Lower leg skin (tissue), 4 donors: ENCODE measurements at regions not wholly inside any gene's neighbourhood (a gene's known extent, or its start where the extent isn't known, plus 50 kb on each side); places are given as distances from the start of the nearest gene placed in this dataset.

Experiments used
- DNase-seq, 2 donors: peaks; one replicate each; pipeline ENCODE4 v3.0.0-alpha.2; 2019; ENCODE audit warnings: low spot score in 2 of 2
- H3K4me3 ChIP-seq: fragments of 200-600 bp; sonication (generic); 2 replicates; pipeline ENCODE4 v1.5.1; 2017; ENCODE audit warnings: mild to moderate bottlenecking, low read depth; ENCODE audit not compliant: poor library complexity, severe bottlenecking
- POLR2A ChIP-seq, 2 donors: fragments of 450-650 bp; IDR thresholded peaks; one replicate each; pipeline ENCODE4 v1.6.1; 2016 to 2017; ENCODE audit warnings: antibody characterized with exemption in 2 of 2, mild to moderate bottlenecking in 1 of 2, moderate library complexity in 1 of 2
- WGBS, 2 donors: methylation state at CpG; one replicate each; pipeline ENCODE4 v1.1.5; 2018; 5-methylcytosine and 5-hydroxymethylcytosine counted together
- intact Hi-C: fragments of 100-400 bp; cut with DNase I; formaldehyde crosslinking; loops from one replicate; pipeline ENCODE4 v1.15.0; 2023; ENCODE audit warnings: low total_unique reads
- TF ChIP-seq, protein P1 (sequence below), 3 donors: fragments of 450-650 bp; IDR thresholded peaks; one replicate each; pipeline ENCODE4 v1.5.1; 2016; ENCODE audit warnings: antibody characterized with exemption in 3 of 3, mild to moderate bottlenecking in 3 of 3, moderate library complexity in 2 of 3

DNA sequence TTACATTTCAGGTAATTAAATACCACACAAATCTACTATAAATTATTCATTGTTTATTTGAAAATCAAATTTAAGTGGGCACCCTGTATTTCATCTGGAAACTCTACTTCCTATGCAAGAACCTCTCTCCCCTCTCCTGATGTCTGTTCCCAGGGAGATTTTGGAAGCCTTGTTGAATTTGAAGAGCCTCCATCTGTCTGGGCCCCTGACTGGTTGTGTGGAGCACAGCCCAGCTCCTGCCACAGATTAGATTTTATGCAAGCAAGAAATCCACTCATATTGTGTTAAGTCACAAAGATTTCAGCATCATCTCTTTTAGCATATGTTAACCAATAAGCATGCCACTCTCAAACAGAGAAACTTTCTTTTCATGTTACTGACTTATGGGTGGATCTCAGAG, 451.2 kb downstream of the TFAP2B start:
- DNase-seq = no peak
- intact Hi-C loops = no loop called here
- H3K4me3 ChIP-seq = no peak overlapping the region
- no peak for TF ChIP-seq POLR2A (IDR thresholded peaks at IDR 0.05)
- TF ChIP-seq, protein P1, sequence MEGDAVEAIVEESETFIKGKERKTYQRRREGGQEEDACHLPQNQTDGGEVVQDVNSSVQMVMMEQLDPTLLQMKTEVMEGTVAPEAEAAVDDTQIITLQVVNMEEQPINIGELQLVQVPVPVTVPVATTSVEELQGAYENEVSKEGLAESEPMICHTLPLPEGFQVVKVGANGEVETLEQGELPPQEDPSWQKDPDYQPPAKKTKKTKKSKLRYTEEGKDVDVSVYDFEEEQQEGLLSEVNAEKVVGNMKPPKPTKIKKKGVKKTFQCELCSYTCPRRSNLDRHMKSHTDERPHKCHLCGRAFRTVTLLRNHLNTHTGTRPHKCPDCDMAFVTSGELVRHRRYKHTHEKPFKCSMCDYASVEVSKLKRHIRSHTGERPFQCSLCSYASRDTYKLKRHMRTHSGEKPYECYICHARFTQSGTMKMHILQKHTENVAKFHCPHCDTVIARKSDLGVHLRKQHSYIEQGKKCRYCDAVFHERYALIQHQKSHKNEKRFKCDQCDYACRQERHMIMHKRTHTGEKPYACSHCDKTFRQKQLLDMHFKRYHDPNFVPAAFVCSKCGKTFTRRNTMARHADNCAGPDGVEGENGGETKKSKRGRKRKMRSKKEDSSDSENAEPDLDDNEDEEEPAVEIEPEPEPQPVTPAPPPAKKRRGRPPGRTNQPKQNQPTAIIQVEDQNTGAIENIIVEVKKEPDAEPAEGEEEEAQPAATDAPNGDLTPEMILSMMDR (IDR thresholded peaks at IDR 0.05) = no peak

DNA sequence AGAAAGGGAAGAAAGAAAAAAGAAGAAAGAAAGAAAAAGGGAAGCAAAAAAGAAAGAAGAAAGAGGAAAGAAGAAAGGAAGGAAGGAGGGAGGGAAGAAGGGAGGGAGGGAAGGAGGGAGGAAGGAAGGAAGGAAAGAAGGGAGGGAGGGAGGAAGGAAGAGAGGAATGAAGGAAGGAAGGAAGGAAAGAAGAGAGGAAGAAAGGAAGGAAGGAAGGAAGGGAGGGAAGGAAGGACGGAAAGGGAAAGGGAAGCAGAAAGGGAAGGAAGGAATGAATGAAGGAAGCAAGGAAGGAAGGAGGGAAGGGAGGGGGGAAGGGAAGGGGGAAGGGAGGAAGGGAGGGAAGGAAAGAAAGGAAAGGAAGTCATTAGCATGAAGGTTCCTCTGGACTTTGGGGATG, 452.9 kb downstream of the TFAP2B start:
- whole genome bisulfite sequencing, 2 donors = 81 to 100% methylated on average over 1 of the region's 1 CpG
- intact Hi-C loops = no loop called here
- TF ChIP-seq POLR2A (IDR thresholded peaks at IDR 0.05) = no peak
- TF ChIP-seq, protein P1 (IDR thresholded peaks at IDR 0.05) = no peak
- no peak overlapping the region for H3K4me3 ChIP-seq
- DNase-seq = no peak

DNA sequence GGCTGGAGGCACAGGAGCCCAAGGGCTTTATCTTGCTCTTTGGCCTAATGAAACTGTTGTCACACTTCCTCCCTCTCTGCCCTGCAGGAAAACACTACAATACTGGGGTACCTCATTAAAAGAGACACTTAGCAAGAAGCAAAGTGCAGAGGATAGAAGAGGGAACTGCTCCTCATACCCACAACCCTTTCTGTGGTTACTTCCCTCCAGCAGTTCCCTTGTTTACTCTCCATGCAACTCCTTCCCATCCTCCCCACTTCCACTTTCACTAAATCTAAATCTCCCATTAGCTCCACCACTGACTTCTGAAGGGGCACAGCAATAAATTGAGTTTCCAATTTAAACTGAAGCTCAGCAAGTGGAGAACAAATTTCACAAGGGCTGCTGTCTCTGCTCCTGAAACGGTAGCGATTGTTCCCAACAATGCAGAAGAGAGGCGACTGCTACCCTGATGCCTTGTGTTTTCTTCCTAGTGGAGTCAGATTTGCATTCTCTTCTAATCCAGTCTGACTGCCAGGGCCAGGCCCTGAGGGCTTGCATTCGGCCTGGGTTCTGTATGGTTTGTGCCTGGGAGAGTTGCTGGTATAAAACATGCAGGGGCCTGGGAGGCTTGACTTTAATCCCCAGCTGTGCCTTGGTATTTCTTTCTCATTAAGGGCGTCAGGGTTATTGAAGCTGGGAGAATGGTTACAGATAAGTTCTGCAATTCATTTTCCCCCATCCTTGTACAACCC, 454.7 kb downstream of the TFAP2B start:
- no peak overlapping the region for H3K4me3 ChIP-seq
- intact Hi-C loops = no loop called here
- WGBS, 2 donors = 47 to 51% methylated on average over 5 of the region's 5 CpGs
- TF ChIP-seq, protein P1 (IDR thresholded peaks at IDR 0.05) = no peak
- TF ChIP-seq POLR2A (IDR thresholded peaks at IDR 0.05) = no peak
- no peak for DNase-seq

DNA sequence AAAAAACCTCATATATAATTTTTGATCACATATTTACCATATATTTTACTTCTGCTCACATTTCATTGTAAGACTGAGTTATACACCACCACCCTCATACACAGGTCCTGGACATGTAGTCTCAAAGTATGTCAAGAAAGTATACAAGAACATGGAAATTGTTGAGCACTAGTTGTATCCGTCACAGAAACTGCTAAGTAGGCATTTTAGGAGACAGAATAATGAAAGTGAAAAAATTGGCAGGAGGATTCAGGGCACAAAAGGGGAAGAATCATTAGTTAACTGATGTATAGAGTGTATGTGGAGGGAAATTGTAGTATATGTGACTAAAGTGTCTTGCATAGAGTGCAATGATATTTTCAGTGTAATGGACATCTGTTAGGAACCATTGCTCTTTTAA, 458.8 kb downstream of the TFAP2B start:
- TF ChIP-seq, protein P1 (IDR thresholded peaks at IDR 0.05) = no peak
- no peak for TF ChIP-seq POLR2A (IDR thresholded peaks at IDR 0.05)
- intact Hi-C loops = no loop called here
- WGBS, 2 donors = 66 to 78% methylated on average over 1 of the region's 1 CpG
- H3K4me3 ChIP-seq = no peak overlapping the region
- DNase-seq = no peak

DNA sequence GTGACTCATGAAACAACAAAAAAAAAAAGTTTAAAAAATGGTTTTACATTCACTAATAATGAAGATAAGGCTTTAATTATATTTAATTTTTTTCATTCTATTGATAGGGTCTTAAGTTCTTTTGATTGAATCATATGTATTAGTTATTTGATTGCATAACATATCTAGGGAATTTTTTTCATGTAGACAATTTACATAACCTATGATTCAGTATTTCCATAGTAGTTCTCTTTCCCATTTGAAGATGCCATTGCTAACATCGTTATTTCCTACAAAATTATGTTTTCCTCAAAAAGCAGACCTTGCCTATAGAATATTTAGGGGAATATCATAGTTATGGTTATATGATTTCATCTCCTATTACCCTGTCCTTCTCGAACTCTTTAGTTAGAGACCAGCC, 463.4 kb downstream of the TFAP2B start:
- TF ChIP-seq, protein P1 (IDR thresholded peaks at IDR 0.05) = no peak
- TF ChIP-seq POLR2A (IDR thresholded peaks at IDR 0.05) = no peak
- no peak overlapping the region for H3K4me3 ChIP-seq
- DNase-seq = no peak
- WGBS, 2 donors = 86% methylated on average over 2 of the region's 2 CpGs
- intact Hi-C loops = no loop called here
